ENCODE measurements at regions not wholly inside any gene's neighbourhood (a gene's known extent, or its start where the extent isn't known, plus 50 kb on each side); places are given as distances from the start of the nearest gene placed in this dataset.

DNA sequence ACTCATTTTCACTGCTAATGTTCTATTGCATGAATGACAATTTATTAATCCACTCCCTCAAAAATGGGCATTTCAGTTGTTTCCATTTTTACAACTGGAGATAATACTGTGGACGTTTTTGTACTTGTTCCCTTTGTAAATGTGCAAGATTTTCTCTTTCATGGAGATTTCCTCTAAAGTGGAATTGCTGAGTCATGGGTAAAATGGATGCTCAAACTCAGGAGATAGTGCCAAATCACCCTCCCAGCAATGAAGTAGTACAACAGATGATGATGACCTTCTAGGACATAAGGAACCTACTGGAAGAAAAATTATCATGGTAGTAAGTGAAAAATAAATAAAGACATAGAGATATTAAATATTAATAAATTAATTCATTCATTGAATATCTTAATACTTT is 460.8 kb upstream of the CHST9 start:
- TF ChIP-seq CTCF (IDR thresholded peaks at IDR 0.05), result no peak
- TF ChIP-seq POLR2AphosphoS5 (IDR thresholded peaks at IDR 0.05), result no peak
- TF ChIP-seq POLR2A (IDR thresholded peaks at IDR 0.05), result no peak
